ENCODE measurements at regions not wholly inside any gene's neighbourhood (a gene's known extent, or its start where the extent isn't known, plus 50 kb on each side); places are given as distances from the start of the nearest gene placed in this dataset.
"Not testable (repeated sequence)": the region's sequence is repeated elsewhere in the genome, so short reads cannot be mapped to it uniquely, and the experiment has no call there.

DNA sequence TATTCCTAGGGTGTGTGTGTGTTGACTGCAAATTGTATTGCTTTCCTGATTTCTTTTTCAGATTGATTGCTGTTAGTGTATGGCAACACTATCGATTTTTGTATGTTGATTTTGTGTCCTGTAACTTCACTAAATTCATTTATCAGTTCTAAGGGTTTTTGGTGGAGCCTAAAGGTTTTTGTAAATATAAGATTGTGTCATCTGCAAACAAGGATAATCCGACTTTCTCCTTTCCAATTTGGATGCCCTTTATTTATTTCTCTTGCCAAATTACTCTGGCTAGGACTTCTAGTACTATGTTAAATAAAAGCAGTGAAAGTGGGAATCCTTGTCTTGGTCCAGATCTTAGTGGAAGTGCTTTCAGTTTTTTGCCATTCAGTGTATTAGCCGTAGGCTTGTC is 340.9 kb upstream of the KLF4 start:
- no peak overlapping the region for H3K14ac ChIP-seq (ENCODE audit: low read length)
- no CpG with 5 or more reads among the region's 3 CpGs for WGBS (ENCODE audit: extremely low coverage, insufficient coverage, insufficient read length)
- no peaks in the 10 kb centered on the region for H3K9me3 ChIP-seq (ENCODE audit: insufficient read depth, low read depth, low read length)
- DNase-seq = no peak
- no peaks in the 10 kb centered on the region for H3K4me1 ChIP-seq (ENCODE audit: control insufficient read depth in 1 of 2, insufficient read depth in 2 of 2, low read length in 2 of 2)
- no peaks in the 10 kb centered on the region for H3K79me1 ChIP-seq (ENCODE audit: low read length)
- H3K27me3 ChIP-seq (ENCODE audit: insufficient read depth, low read length) = no peaks in the 10 kb centered on the region
- H3K18ac ChIP-seq (ENCODE audit: low read length) = no peak overlapping the region
- H4K91ac ChIP-seq (ENCODE audit: low read depth, low read length) = no peak overlapping the region
- no peak overlapping the region for H4K12ac ChIP-seq (ENCODE audit: low read depth, low read length)
- no peaks in the 10 kb centered on the region for H3K79me2 ChIP-seq (ENCODE audit: control insufficient read depth, insufficient read depth, low read length, poor library complexity)
- no peak overlapping the region for H3K4ac ChIP-seq (ENCODE audit: low read depth, low read length)
- H2AFZ ChIP-seq (ENCODE audit: insufficient read depth, low read length, poor library complexity) = no peak overlapping the region
- H3K27ac ChIP-seq (ENCODE audit: low read depth, low read length) = no peak overlapping the region
- no peak overlapping the region for H3K23ac ChIP-seq (ENCODE audit: low read length)
- no peak overlapping the region for H3K9ac ChIP-seq (ENCODE audit: low read length)
- H3K4me2 ChIP-seq (ENCODE audit: low read length) = no peak overlapping the region
- no peaks in the 10 kb centered on the region for H3K36me3 ChIP-seq (ENCODE audit: control insufficient read depth in 1 of 2, insufficient read depth in 2 of 2, low read length in 2 of 2)
- H3K4me3 ChIP-seq (ENCODE audit: low read depth, low read length) = no peak overlapping the region
- no peak overlapping the region for H2AK5ac ChIP-seq (ENCODE audit: low read length)
- H2BK12ac ChIP-seq (ENCODE audit: low read length) = no peak overlapping the region
- H4K8ac ChIP-seq (ENCODE audit: low read depth, low read length) = no peak overlapping the region
- no peak overlapping the region for H2BK120ac ChIP-seq (ENCODE audit: insufficient read depth, low read length, poor library complexity)
- no peak overlapping the region for H2BK5ac ChIP-seq (ENCODE audit: low read depth, low read length, poor library complexity)

DNA sequence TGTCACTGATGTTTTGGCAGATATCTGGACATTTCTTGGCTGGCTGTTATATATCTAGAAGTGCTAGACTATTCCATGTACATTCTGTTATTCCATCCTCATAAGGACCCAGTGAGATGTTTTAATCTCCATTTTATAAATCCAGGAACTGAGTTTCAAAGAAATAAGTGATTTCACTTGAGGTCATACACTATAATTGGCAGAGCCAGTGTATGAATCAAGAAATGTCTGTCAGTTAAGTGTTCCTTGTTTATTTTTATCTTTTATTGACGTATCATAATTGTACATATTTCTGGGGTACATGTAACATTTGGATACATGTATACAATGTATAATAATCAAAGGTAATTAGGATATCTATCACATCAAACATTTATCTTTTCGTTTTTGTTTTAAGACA is 338.3 kb upstream of the KLF4 start:
- Histone ChIP-seq H3K9me3 (ENCODE audit: insufficient read depth, low read depth, low read length) (no peaks in the 10 kb centered on the region), H2AK5ac (ENCODE audit: low read length) (no peak overlapping the region), H3K79me1 (ENCODE audit: low read length) (no peaks in the 10 kb centered on the region), H3K4me2 (ENCODE audit: low read length) (no peak overlapping the region), H2BK12ac (ENCODE audit: low read length) (no peak overlapping the region), H2BK120ac (ENCODE audit: insufficient read depth, low read length, poor library complexity) (no peak overlapping the region), H3K79me2 (ENCODE audit: control insufficient read depth, insufficient read depth, low read length, poor library complexity) (no peaks in the 10 kb centered on the region), H3K27me3 (ENCODE audit: insufficient read depth, low read length) (no peaks in the 10 kb centered on the region), H3K4me3 (ENCODE audit: low read depth, low read length) (no peak overlapping the region), H4K8ac (ENCODE audit: low read depth, low read length) (no peak overlapping the region), H3K18ac (ENCODE audit: low read length) (no peak overlapping the region), H2AFZ (ENCODE audit: insufficient read depth, low read length, poor library complexity) (no peak overlapping the region), H3K14ac (ENCODE audit: low read length) (no peak overlapping the region), H3K27ac (ENCODE audit: low read depth, low read length) (no peak overlapping the region), H4K91ac (ENCODE audit: low read depth, low read length) (no peak overlapping the region), H3K4me1 (ENCODE audit: control insufficient read depth in 1 of 2, insufficient read depth in 2 of 2, low read length in 2 of 2) (no peaks in the 10 kb centered on the region), H3K23ac (ENCODE audit: low read length) (no peak overlapping the region), H3K4ac (ENCODE audit: low read depth, low read length) (no peak overlapping the region), H2BK5ac (ENCODE audit: low read depth, low read length, poor library complexity) (no peak overlapping the region), H3K36me3 (ENCODE audit: control insufficient read depth in 1 of 2, insufficient read depth in 2 of 2, low read length in 2 of 2) (no peaks in the 10 kb centered on the region), H3K9ac (ENCODE audit: low read length) (no peak overlapping the region), H4K12ac (ENCODE audit: low read depth, low read length) (no peak overlapping the region)
- no CpG with 5 or more reads among the region's 2 CpGs for WGBS (ENCODE audit: extremely low coverage, insufficient coverage, insufficient read length)
- DNase-seq = no peak

DNA sequence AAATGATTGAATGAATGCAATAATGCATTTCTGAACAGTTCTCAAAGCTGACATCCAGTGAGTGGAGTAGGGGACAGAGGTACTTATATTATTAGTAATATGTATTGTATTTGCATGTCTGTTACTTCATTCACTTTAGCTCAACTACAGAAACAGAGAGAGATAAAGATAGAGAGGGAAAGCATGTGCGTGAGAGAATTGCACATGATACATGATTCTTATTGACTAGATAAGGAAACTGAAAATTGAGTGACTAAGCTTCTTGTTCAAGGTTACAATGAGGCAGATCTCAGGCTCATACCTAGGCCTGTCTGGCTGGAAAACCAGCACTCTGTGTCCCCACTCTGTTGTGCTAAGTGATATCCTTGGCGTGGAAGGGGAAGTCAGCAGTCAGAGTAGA is 337.7 kb upstream of the KLF4 start:
- Histone ChIP-seq H2BK5ac (ENCODE audit: low read depth, low read length, poor library complexity) (no peak overlapping the region), H3K27me3 (ENCODE audit: insufficient read depth, low read length) (no peaks in the 10 kb centered on the region), H3K14ac (ENCODE audit: low read length) (no peak overlapping the region), H3K79me2 (ENCODE audit: control insufficient read depth, insufficient read depth, low read length, poor library complexity) (no peaks in the 10 kb centered on the region), H2BK120ac (ENCODE audit: insufficient read depth, low read length, poor library complexity) (no peak overlapping the region), H3K9ac (ENCODE audit: low read length) (no peak overlapping the region), H3K4me2 (ENCODE audit: low read length) (no peak overlapping the region), H4K12ac (ENCODE audit: low read depth, low read length) (no peak overlapping the region), H3K23ac (ENCODE audit: low read length) (no peak overlapping the region), H3K27ac (ENCODE audit: low read depth, low read length) (no peak overlapping the region), H4K91ac (ENCODE audit: low read depth, low read length) (no peak overlapping the region), H3K4me3 (ENCODE audit: low read depth, low read length) (no peak overlapping the region), H3K36me3 (ENCODE audit: control insufficient read depth in 1 of 2, insufficient read depth in 2 of 2, low read length in 2 of 2) (no peaks in the 10 kb centered on the region), H2BK12ac (ENCODE audit: low read length) (no peak overlapping the region), H2AFZ (ENCODE audit: insufficient read depth, low read length, poor library complexity) (no peak overlapping the region), H3K4me1 (ENCODE audit: control insufficient read depth in 1 of 2, insufficient read depth in 2 of 2, low read length in 2 of 2) (no peaks in the 10 kb centered on the region), H3K9me3 (ENCODE audit: insufficient read depth, low read depth, low read length) (no peaks in the 10 kb centered on the region), H4K8ac (ENCODE audit: low read depth, low read length) (no peak overlapping the region), H3K4ac (ENCODE audit: low read depth, low read length) (no peak overlapping the region), H3K18ac (ENCODE audit: low read length) (no peak overlapping the region), H3K79me1 (ENCODE audit: low read length) (no peaks in the 10 kb centered on the region), H2AK5ac (ENCODE audit: low read length) (no peak overlapping the region)
- WGBS (ENCODE audit: extremely low coverage, insufficient coverage, insufficient read length) = no CpG with 5 or more reads among the region's 2 CpGs
- no peak for DNase-seq

DNA sequence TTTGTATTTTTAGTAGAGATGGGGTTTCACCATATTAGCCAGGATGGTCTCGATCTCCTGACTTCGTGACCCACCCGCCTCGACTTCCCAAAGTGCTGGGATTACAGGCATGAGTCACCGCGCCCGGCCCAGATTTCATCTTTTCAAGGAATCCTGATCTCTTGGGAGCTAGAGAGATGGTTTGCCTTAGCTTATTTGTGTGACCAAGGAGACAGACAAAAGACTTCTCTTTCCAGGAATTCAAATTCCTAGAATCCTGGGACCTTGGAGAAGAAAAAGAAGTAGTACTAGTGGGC is 337.1 kb upstream of the KLF4 start:
- H2BK12ac ChIP-seq (ENCODE audit: low read length); H4K91ac ChIP-seq (ENCODE audit: low read depth, low read length); H3K79me2 ChIP-seq (ENCODE audit: control insufficient read depth, insufficient read depth, low read length, poor library complexity); H4K8ac ChIP-seq (ENCODE audit: low read depth, low read length); H3K79me1 ChIP-seq (ENCODE audit: low read length); H3K9ac ChIP-seq (ENCODE audit: low read length); H3K18ac ChIP-seq (ENCODE audit: low read length); H3K14ac ChIP-seq (ENCODE audit: low read length); H3K9me3 ChIP-seq (ENCODE audit: insufficient read depth, low read depth, low read length); H3K27me3 ChIP-seq (ENCODE audit: insufficient read depth, low read length); H3K4me3 ChIP-seq (ENCODE audit: low read depth, low read length); H3K4ac ChIP-seq (ENCODE audit: low read depth, low read length); H2BK120ac ChIP-seq (ENCODE audit: insufficient read depth, low read length, poor library complexity); H2AFZ ChIP-seq (ENCODE audit: insufficient read depth, low read length, poor library complexity); H2AK5ac ChIP-seq (ENCODE audit: low read length); H3K4me1 ChIP-seq (ENCODE audit: control insufficient read depth in 1 of 2, insufficient read depth in 2 of 2, low read length in 2 of 2); H2BK5ac ChIP-seq (ENCODE audit: low read depth, low read length, poor library complexity); H3K4me2 ChIP-seq (ENCODE audit: low read length); H3K36me3 ChIP-seq (ENCODE audit: control insufficient read depth in 1 of 2, insufficient read depth in 2 of 2, low read length in 2 of 2); H4K12ac ChIP-seq (ENCODE audit: low read depth, low read length); H3K27ac ChIP-seq (ENCODE audit: low read depth, low read length); H3K23ac ChIP-seq (ENCODE audit: low read length): not testable (repeated sequence)
- WGBS (ENCODE audit: extremely low coverage, insufficient coverage, insufficient read length) = no CpG with 5 or more reads among the region's 7 CpGs
- DNase-seq = peak; percentile 35 to 45

DNA sequence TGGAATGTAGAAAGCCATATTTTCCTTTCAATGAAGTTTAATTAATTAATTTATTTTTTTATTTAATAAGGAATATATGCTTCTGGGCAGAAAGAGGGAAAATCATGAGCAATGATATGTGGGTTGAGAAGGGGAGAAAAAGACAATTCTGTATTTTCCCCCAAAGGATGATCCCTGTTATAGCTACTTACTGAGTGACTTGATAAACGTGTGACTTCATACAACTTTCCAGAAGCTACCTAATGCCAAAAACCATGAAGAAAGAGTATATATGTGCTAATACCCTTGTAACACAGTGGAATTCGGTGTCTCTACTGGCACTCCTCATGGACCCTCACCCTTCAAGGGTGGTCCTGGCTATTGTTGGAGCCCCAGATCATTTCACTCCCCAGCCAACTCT is 335.0 kb upstream of the KLF4 start:
- Histone ChIP-seq H2BK12ac (ENCODE audit: low read length) (no peak overlapping the region), H3K14ac (ENCODE audit: low read length) (no peak overlapping the region), H2BK5ac (ENCODE audit: low read depth, low read length, poor library complexity) (no peak overlapping the region), H3K36me3 (ENCODE audit: control insufficient read depth in 1 of 2, insufficient read depth in 2 of 2, low read length in 2 of 2) (no peaks in the 10 kb centered on the region), H2AK5ac (ENCODE audit: low read length) (no peak overlapping the region), H3K79me1 (ENCODE audit: low read length) (no peaks in the 10 kb centered on the region), H3K23ac (ENCODE audit: low read length) (no peak overlapping the region), H4K12ac (ENCODE audit: low read depth, low read length) (no peak overlapping the region), H3K4ac (ENCODE audit: low read depth, low read length) (no peak overlapping the region), H3K18ac (ENCODE audit: low read length) (no peak overlapping the region), H3K4me1 (ENCODE audit: control insufficient read depth in 1 of 2, insufficient read depth in 2 of 2, low read length in 2 of 2) (no peaks in the 10 kb centered on the region), H3K4me3 (ENCODE audit: low read depth, low read length) (no peak overlapping the region), H4K8ac (ENCODE audit: low read depth, low read length) (no peak overlapping the region), H3K27me3 (ENCODE audit: insufficient read depth, low read length) (no peaks in the 10 kb centered on the region), H3K9ac (ENCODE audit: low read length) (no peak overlapping the region), H3K79me2 (ENCODE audit: control insufficient read depth, insufficient read depth, low read length, poor library complexity) (no peaks in the 10 kb centered on the region), H3K9me3 (ENCODE audit: insufficient read depth, low read depth, low read length) (no peaks in the 10 kb centered on the region), H2AFZ (ENCODE audit: insufficient read depth, low read length, poor library complexity) (no peak overlapping the region), H2BK120ac (ENCODE audit: insufficient read depth, low read length, poor library complexity) (no peak overlapping the region), H3K27ac (ENCODE audit: low read depth, low read length) (no peak overlapping the region), H4K91ac (ENCODE audit: low read depth, low read length) (no peak overlapping the region), H3K4me2 (ENCODE audit: low read length) (no peak overlapping the region)
- no CpG with 5 or more reads among the region's 2 CpGs for WGBS (ENCODE audit: extremely low coverage, insufficient coverage, insufficient read length)
- no peak for DNase-seq
